H1 (cell line): ENCODE measurements at regions not wholly inside any gene's neighbourhood (a gene's known extent, or its start where the extent isn't known, plus 50 kb on each side); places are given as distances from the start of the nearest gene placed in this dataset.

Experiments
- EP300 ChIP-seq, 2 experiments: IDR thresholded peaks; 1 replicate in 1 of 2; 2 replicates in 1 of 2; pipeline ENCODE4 v1.6.1; 2011 to 2012; ENCODE audit warnings: low read depth in 2 of 2, low read length in 2 of 2, mild to moderate bottlenecking in 2 of 2, borderline replicate concordance in 1 of 2, inconsistent platforms in 1 of 2, moderate library complexity in 1 of 2
- GABPA ChIP-seq: IDR thresholded peaks from 2 replicates; pipeline ENCODE4 v1.6.1; 2011; ENCODE audit warnings: mild to moderate bottlenecking, low read length, moderate library complexity, borderline replicate concordance; ENCODE audit not compliant: insufficient read depth
- KDM5A ChIP-seq: fragments of 200-600 bp; IDR thresholded peaks from 2 replicates; pipeline ENCODE4 v1.7.1; 2012; ENCODE audit warnings: mild to moderate bottlenecking, low read length, inconsistent platforms, mixed read lengths
- TBP ChIP-seq: IDR thresholded peaks from 2 replicates; pipeline ENCODE4 v1.6.1; 2011; ENCODE audit warnings: low read depth, low read length, improper control_type of control experiment
- TEAD4 ChIP-seq: IDR thresholded peaks from 2 replicates; pipeline ENCODE4 v1.6.1; 2012; ENCODE audit warnings: low read depth, low read length, inconsistent platforms, mixed read lengths
- ZNF274 ChIP-seq: IDR thresholded peaks from 2 replicates; pipeline ENCODE4 v1.7.0; 2012; ENCODE audit warnings: low read length, borderline replicate concordance; ENCODE audit errors: extremely low read depth

DNA sequence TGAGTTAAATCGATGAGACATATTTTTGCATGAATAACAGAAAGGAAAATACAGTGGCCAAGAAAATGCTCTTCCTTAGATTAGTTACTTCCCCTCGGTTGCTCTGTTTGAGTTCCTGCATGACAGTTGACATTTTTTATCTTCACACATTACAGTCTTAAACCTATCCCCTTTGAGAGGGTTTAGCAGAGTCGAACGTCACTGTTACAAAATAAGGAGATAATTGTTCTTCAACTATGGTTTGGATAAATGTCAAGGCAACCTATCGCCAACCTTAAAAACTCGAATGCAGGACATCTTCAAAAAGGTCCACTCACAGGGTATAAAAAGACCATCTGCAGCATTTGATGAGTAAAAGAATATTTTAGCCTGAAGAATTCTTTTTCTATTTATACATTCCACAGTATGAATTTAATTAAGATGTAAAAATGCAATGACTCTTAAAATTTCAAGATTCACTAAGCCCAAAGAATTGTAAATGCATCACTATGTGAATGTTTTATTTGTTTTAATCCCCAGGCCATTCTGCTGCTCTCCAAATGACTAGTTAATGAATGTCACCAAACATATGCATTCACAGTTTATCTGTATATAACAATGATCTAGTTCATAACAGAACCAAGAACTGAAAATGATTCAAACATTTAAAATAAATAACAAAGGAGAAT lies 68.9 kb upstream of the COL11A1 start (continued):
- TF ChIP-seq GABPA (no peak), KDM5A (no peak), TBP (no peak), ZNF274 (no peak), TEAD4 (no peak), EP300 (IDR thresholded peaks at IDR 0.05; ENCODE audit: borderline replicate concordance in 1 of 2, low read depth in 2 of 2, low read length in 2 of 2) (no peak)
